ENCODE measurements at regions not wholly inside any gene's neighbourhood (a gene's known extent, or its start where the extent isn't known, plus 50 kb on each side); places are given as distances from the start of the nearest gene placed in this dataset.

GRCh38 chr16:62177351-62178203, 141.3 kb upstream of the CDH8 start:
- no peak for FAIRE-seq

GRCh38 chr16:62170642-62171041, 134.4 kb upstream of the CDH8 start:
- Histone ChIP-seq H3K9ac (ENCODE audit: control insufficient read depth, extremely low read depth, insufficient read depth, low read length) (no peak overlapping the region), H3K4me2 (ENCODE audit: control insufficient read depth, extremely low read depth, insufficient read depth, low read depth, low read length) (no peak overlapping the region), H3K36me3 (ENCODE audit: control insufficient read depth in 2 of 2, extremely low read depth in 1 of 2, insufficient read depth in 2 of 2, low read length in 2 of 2) (no peaks in the 10 kb centered on the region), H3K4me1 (ENCODE audit: control insufficient read depth, extremely low read depth, insufficient read depth, low read length) (no peaks in the 10 kb centered on the region), H3K27me3 (ENCODE audit: control insufficient read depth, extremely low read depth, insufficient read depth, low read length) (no peaks in the 10 kb centered on the region), H3K9me1 (ENCODE audit: control insufficient read depth, extremely low read depth, insufficient read depth, low read length) (no peaks in the 10 kb centered on the region), H3K9me3 (ENCODE audit: control insufficient read depth, low read depth, low read length) (no peaks in the 10 kb centered on the region), H3K27ac (ENCODE audit: control insufficient read depth, insufficient read depth, low read length) (no peak overlapping the region), H3K79me2 (ENCODE audit: control insufficient read depth, insufficient read depth, low read length) (no peaks in the 10 kb centered on the region), H2AFZ (ENCODE audit: control insufficient read depth, low read length) (no peak overlapping the region), H3K4me3 (ENCODE audit: control insufficient read depth in 2 of 3, extremely low read depth in 1 of 3, insufficient read depth in 2 of 3, low read depth in 1 of 3, low read length in 3 of 3) (no peak overlapping the region), H4K20me1 (ENCODE audit: control insufficient read depth, extremely low read depth, insufficient read depth, low read length) (no peaks in the 10 kb centered on the region)
- no peak for FAIRE-seq
- no peak for DNase-seq (ENCODE audit: low read depth, low spot score)
- no peak for TF ChIP-seq CTCF (optimal IDR thresholded peaks at IDR 0.05 in 1 of 3, IDR thresholded peaks at IDR 0.05 in 1 of 3, conservative IDR thresholded peaks at IDR 0.05 in 1 of 3; ENCODE audit: extremely low read depth in 1 of 3, insufficient read depth in 2 of 3, low read length in 3 of 3)
- TF ChIP-seq EZH2 (IDR thresholded peaks at IDR 0.05; ENCODE audit: low read length) = no peak
- dilution Hi-C loops (cut with MboI; ENCODE audit: extremely low pct_ligation_motif_present, low sequenced_read_pairs) = no loop called here

More at GRCh38 chr16:62177351-62178203, 141.3 kb upstream of the CDH8 start:
- no peak overlapping the region for H3K4me2 ChIP-seq (ENCODE audit: control insufficient read depth, extremely low read depth, insufficient read depth, low read depth, low read length)
- no peak for DNase-seq (ENCODE audit: low read depth, low spot score)
- H3K36me3 ChIP-seq (ENCODE audit: control insufficient read depth in 2 of 2, extremely low read depth in 1 of 2, insufficient read depth in 2 of 2, low read length in 2 of 2) = no peaks in the 10 kb centered on the region
- no peak overlapping the region for H2AFZ ChIP-seq (ENCODE audit: control insufficient read depth, low read length)
- no peaks in the 10 kb centered on the region for H3K4me1 ChIP-seq (ENCODE audit: control insufficient read depth, extremely low read depth, insufficient read depth, low read length)
- H3K27ac ChIP-seq (ENCODE audit: control insufficient read depth, insufficient read depth, low read length) = no peak overlapping the region
- no peak for TF ChIP-seq EZH2 (IDR thresholded peaks at IDR 0.05; ENCODE audit: low read length)
- no peak for TF ChIP-seq CTCF (optimal IDR thresholded peaks at IDR 0.05 in 1 of 3, IDR thresholded peaks at IDR 0.05 in 1 of 3, conservative IDR thresholded peaks at IDR 0.05 in 1 of 3; ENCODE audit: extremely low read depth in 1 of 3, insufficient read depth in 2 of 3, low read length in 3 of 3)
- no peaks in the 10 kb centered on the region for H3K27me3 ChIP-seq (ENCODE audit: control insufficient read depth, extremely low read depth, insufficient read depth, low read length)
- no peak overlapping the region for H3K9ac ChIP-seq (ENCODE audit: control insufficient read depth, extremely low read depth, insufficient read depth, low read length)
- H3K79me2 ChIP-seq (ENCODE audit: control insufficient read depth, insufficient read depth, low read length) = no peaks in the 10 kb centered on the region
- no peaks in the 10 kb centered on the region for H4K20me1 ChIP-seq (ENCODE audit: control insufficient read depth, extremely low read depth, insufficient read depth, low read length)
- no peaks in the 10 kb centered on the region for H3K9me1 ChIP-seq (ENCODE audit: control insufficient read depth, extremely low read depth, insufficient read depth, low read length)
- no peak overlapping the region for H3K4me3 ChIP-seq (ENCODE audit: control insufficient read depth in 2 of 3, extremely low read depth in 1 of 3, insufficient read depth in 2 of 3, low read depth in 1 of 3, low read length in 3 of 3)
- no peaks in the 10 kb centered on the region for H3K9me3 ChIP-seq (ENCODE audit: control insufficient read depth, low read depth, low read length)
- dilution Hi-C loops (cut with MboI; ENCODE audit: extremely low pct_ligation_motif_present, low sequenced_read_pairs) = no loop called here

All from keratinocyte (primary cell).